Ovary (tissue), 7 donors: ENCODE measurements at regions not wholly inside any gene's neighbourhood (a gene's known extent, or its start where the extent isn't known, plus 50 kb on each side); places are given as distances from the start of the nearest gene placed in this dataset.

Source experiments
- DNase-seq, 5 donors: peaks; one replicate each; pipeline ENCODE4 v3.0.0-alpha.2; 2019 to 2020
- H3K27ac ChIP-seq, 2 donors: fragments of 200-600 bp; one replicate each; pipeline versions ENCODE4 v1.5.1 to v1.8.0; 2019 to 2022
- H3K27me3 ChIP-seq: fragments of 200-600 bp; one replicate; pipeline ENCODE4 v1.8.0; 2022
- H3K36me3 ChIP-seq: fragments of 200-600 bp; sonication (generic); one replicate; pipeline ENCODE4 v1.5.1; 2019
- H3K4me1 ChIP-seq: one replicate; pipeline ENCODE4 v1.8.1; 2013; ENCODE audit warnings: mild to moderate bottlenecking, moderate library complexity; ENCODE audit not compliant: insufficient read depth
- H3K4me3 ChIP-seq: fragments of 200-600 bp; sonication (generic); one replicate; pipeline ENCODE4 v1.5.1; 2017
- H3K9me3 ChIP-seq, 2 donors: fragments of 200-600 bp in 1 of 2; sonication (generic) in 1 of 2; one replicate each; pipeline versions ENCODE4 v1.5.1 to v1.8.1; 2013 to 2019; ENCODE audit warnings: mild to moderate bottlenecking in 1 of 2, moderate library complexity in 1 of 2
- EP300 ChIP-seq: sonication (generic); formaldehyde crosslinking; IDR thresholded peaks from one replicate; pipeline ENCODE4 v1.6.1; 2017; ENCODE audit warnings: antibody characterized with exemption
- POLR2A ChIP-seq: fragments of 450-650 bp; IDR thresholded peaks from one replicate; pipeline ENCODE4 v1.6.1; 2017; ENCODE audit warnings: antibody characterized with exemption, mild to moderate bottlenecking, moderate library complexity
- WGBS, 3 donors: extraction: QIAGEN DNeasy Blood & Tissue Kit in 1 of 3; methylation state at CpG; one replicate each; pipeline versions ENCODE4 v1.1.5 to v1.1.7; 2013 to 2017; 5-methylcytosine and 5-hydroxymethylcytosine counted together
- intact Hi-C, 4 donors: fragments of 100-400 bp; cut with DNase I; formaldehyde crosslinking; loops; one replicate each; pipeline versions ENCODE4 v1.11.0 to v1.15.1; 2022 to 2023
- TF ChIP-seq, protein P1 (sequence below), 3 donors: fragments of 450-650 bp in 2 of 3; fragments of 200-600 bp in 1 of 3; IDR thresholded peaks; one replicate each; pipeline versions ENCODE4 v1.5.1 to v1.8.0; 2016 to 2022; ENCODE audit warnings: antibody characterized with exemption in 3 of 3, mild to moderate bottlenecking in 1 of 3
- donor health status: DM: no; HTN: no; CAD: no; lungs with moderate emphysema.
- donor health status: DM: no; HTN: no; CAD: no.
- donor health status: Bipolar disorder and iron deficiency.
- donor health status: DM: no; HTN: no; CAD: no.
- donor health status: DM: yes; HTN: yes; CAD: no.

DNA sequence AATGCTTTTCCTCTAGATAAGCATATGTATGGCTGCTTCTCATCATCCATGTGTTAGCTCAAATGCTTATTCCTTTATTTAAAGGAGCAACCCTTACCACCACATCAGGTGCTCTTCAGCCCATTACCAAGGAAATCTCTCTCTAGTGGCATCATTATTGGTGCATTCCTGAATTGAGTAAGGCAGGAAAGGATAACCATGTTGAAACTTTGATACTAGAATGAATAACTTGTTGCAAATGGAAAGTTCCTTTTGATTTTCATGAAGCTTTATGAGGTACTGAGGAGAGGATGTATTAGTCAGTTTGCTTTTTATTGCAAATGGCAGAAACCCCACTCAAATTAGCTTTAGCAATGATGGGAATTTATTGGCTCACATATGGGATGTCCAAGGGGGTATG, 212.3 kb upstream of the FGF13 start:
- Histone ChIP-seq H3K4me1 (no peaks in the 10 kb centered on the region), H3K36me3 (no peaks in the 10 kb centered on the region), H3K4me3 (no peak overlapping the region), H3K27ac (no peak overlapping the region), H3K27me3 (no peaks in the 10 kb centered on the region), H3K9me3 (no peaks in the 10 kb centered on the region)
- DNase-seq: no peak
- intact Hi-C loops: no loop called here
- no peak for TF ChIP-seq EP300
- TF ChIP-seq POLR2A: no peak
- TF ChIP-seq, protein P1, sequence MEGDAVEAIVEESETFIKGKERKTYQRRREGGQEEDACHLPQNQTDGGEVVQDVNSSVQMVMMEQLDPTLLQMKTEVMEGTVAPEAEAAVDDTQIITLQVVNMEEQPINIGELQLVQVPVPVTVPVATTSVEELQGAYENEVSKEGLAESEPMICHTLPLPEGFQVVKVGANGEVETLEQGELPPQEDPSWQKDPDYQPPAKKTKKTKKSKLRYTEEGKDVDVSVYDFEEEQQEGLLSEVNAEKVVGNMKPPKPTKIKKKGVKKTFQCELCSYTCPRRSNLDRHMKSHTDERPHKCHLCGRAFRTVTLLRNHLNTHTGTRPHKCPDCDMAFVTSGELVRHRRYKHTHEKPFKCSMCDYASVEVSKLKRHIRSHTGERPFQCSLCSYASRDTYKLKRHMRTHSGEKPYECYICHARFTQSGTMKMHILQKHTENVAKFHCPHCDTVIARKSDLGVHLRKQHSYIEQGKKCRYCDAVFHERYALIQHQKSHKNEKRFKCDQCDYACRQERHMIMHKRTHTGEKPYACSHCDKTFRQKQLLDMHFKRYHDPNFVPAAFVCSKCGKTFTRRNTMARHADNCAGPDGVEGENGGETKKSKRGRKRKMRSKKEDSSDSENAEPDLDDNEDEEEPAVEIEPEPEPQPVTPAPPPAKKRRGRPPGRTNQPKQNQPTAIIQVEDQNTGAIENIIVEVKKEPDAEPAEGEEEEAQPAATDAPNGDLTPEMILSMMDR (IDR thresholded peaks at IDR 0.05): no peak

GRCh38 chrX:138921031-138921430, 209.5 kb upstream of the FGF13 start:
- no peak for DNase-seq
- intact Hi-C loops: no loop called here
- H3K4me3 ChIP-seq: no peak overlapping the region
- H3K4me1 ChIP-seq: no peaks in the 10 kb centered on the region
- TF ChIP-seq POLR2A (no peak), EP300 (no peak)
- TF ChIP-seq, protein P1 (IDR thresholded peaks at IDR 0.05): no peak
- H3K9me3 ChIP-seq: no peaks in the 10 kb centered on the region
- WGBS, 3 donors: 7 to 23% (median 9%) methylated on average over 2 of the region's 2 CpGs
- no peaks in the 10 kb centered on the region for H3K36me3 ChIP-seq
- no peak overlapping the region for H3K27ac ChIP-seq
- H3K27me3 ChIP-seq: no peaks in the 10 kb centered on the region

GRCh38 chrX:138917781-138918180, 206.3 kb upstream of the FGF13 start:
- no peak for TF ChIP-seq EP300
- TF ChIP-seq, protein P1 (IDR thresholded peaks at IDR 0.05): no peak
- no peak for TF ChIP-seq POLR2A
- Histone ChIP-seq H3K27ac (no peak overlapping the region), H3K4me1 (no peaks in the 10 kb centered on the region), H3K36me3 (no peaks in the 10 kb centered on the region), H3K27me3 (no peaks in the 10 kb centered on the region), H3K4me3 (no peak overlapping the region), H3K9me3 (no peaks in the 10 kb centered on the region)
- 26 to 32% (median 30%) methylated on average over 2 of the region's 2 CpGs for WGBS, 3 donors
- intact Hi-C loops: no loop called here
- no peak for DNase-seq

DNA sequence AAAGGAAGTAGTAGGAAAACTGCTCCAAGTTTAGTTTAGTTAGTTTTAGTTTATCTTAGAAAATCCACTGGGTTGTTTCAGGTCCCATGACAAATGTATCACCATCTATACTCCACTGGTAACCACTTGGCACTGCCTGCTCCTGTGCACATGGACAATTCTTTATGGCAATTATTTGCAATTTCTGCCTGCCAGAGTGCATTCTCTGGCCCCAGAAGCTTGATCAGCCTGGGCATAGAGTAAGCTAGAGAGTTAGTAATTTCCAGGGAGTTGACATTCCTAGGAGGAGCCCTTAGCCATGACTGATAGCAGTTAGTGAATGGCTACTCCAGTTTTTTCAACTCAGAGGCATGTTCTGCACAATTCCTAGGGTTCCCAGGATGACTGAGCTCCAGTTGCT, 203.2 kb upstream of the FGF13 start:
- no peak overlapping the region for H3K4me3 ChIP-seq
- no peaks in the 10 kb centered on the region for H3K27me3 ChIP-seq
- H3K36me3 ChIP-seq: no peaks in the 10 kb centered on the region
- DNase-seq: no peak
- H3K27ac ChIP-seq: no peak overlapping the region
- H3K4me1 ChIP-seq: no peaks in the 10 kb centered on the region
- TF ChIP-seq, protein P1 (IDR thresholded peaks at IDR 0.05): no peak
- TF ChIP-seq EP300 (no peak), POLR2A (no peak)
- intact Hi-C loops: no loop called here
- no peaks in the 10 kb centered on the region for H3K9me3 ChIP-seq

DNA sequence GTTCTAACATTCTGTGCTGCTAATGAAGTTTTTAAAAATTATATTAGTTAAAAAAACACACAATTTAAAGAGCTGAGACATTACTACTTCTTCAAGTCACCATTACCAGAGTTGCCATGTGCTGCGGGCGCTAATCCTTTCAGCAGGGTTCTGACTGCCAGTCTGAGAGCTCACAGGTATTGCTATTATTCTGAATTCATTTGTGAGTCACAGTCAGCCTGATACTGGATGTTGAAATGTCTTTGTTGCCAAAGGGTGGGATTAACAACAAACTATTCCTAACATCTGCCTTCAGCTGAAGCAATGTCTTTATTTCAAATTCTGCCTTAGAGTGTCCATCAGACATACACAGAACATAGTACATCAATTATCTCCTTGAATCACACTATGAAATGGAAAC, 197.1 kb upstream of the FGF13 start:
- Histone ChIP-seq H3K4me1 (no peaks in the 10 kb centered on the region), H3K27me3 (no peaks in the 10 kb centered on the region), H3K36me3 (no peaks in the 10 kb centered on the region), H3K4me3 (no peak overlapping the region), H3K27ac (no peak overlapping the region), H3K9me3 (no peaks in the 10 kb centered on the region)
- TF ChIP-seq, protein P1 (IDR thresholded peaks at IDR 0.05): no peak
- TF ChIP-seq POLR2A: no peak
- no peak for TF ChIP-seq EP300
- 89 to 97% (median 89%) methylated on average over 2 of the region's 2 CpGs for WGBS, 3 donors
- intact Hi-C loops: no loop called here
- no peak for DNase-seq
